Esophagus muscularis mucosa (tissue), 4 donors: ENCODE measurements at regions not wholly inside any gene's neighbourhood (a gene's known extent, or its start where the extent isn't known, plus 50 kb on each side); places are given as distances from the start of the nearest gene placed in this dataset.

Experiments
- DNase-seq: peaks from one replicate; pipeline ENCODE4 v3.0.0-alpha.2; 2017; ENCODE audit errors: extremely low spot score
- H3K27ac ChIP-seq, 4 donors: fragments of 200-600 bp; sonication (generic); replicated peaks in 1 of 4; 1 replicate in 3 of 4; 2 replicates in 1 of 4; pipeline ENCODE4 v1.5.1; 2016 to 2019; ENCODE audit warnings: mild to moderate bottlenecking in 1 of 4
- H3K27me3 ChIP-seq, 4 donors: fragments of 200-600 bp; sonication (generic); one replicate each; pipeline versions ENCODE4 v1.5.1 to v1.6.0; 2016 to 2019
- H3K36me3 ChIP-seq, 4 donors: fragments of 200-600 bp; sonication (generic); one replicate each; pipeline ENCODE4 v1.5.1; 2016 to 2019
- H3K4me1 ChIP-seq, 4 donors: fragments of 200-600 bp; sonication (generic); one replicate each; pipeline ENCODE4 v1.5.1; 2016 to 2019
- H3K4me3 ChIP-seq, 4 donors: fragments of 200-600 bp; sonication (generic); 1 replicate in 2 of 4; 2 replicates in 2 of 4; pipeline ENCODE4 v1.5.1; 2016 to 2019; ENCODE audit warnings: mild to moderate bottlenecking in 4 of 4, moderate library complexity in 1 of 4
- H3K9me3 ChIP-seq, 4 donors: fragments of 200-600 bp; sonication (generic); 1 replicate in 3 of 4; 2 replicates in 1 of 4; pipeline ENCODE4 v1.5.1; 2016 to 2019
- EP300 ChIP-seq: sonication (generic); formaldehyde crosslinking; IDR thresholded peaks from one replicate; pipeline ENCODE4 v1.6.1; 2017; ENCODE audit warnings: antibody characterized with exemption
- POLR2A ChIP-seq: fragments of 450-650 bp; IDR thresholded peaks from one replicate; pipeline ENCODE4 v1.6.1; 2017; ENCODE audit warnings: antibody characterized with exemption, moderate library complexity, mild to moderate bottlenecking, low read depth
- POLR2AphosphoS5 ChIP-seq, 2 donors: sonication (generic); formaldehyde crosslinking; IDR thresholded peaks; one replicate each; pipeline ENCODE4 v1.6.1; 2017; ENCODE audit warnings: antibody characterized with exemption in 2 of 2
- WGBS: methylation state at CpG from one replicate; pipeline ENCODE4 v1.1.5; 2018; 5-methylcytosine and 5-hydroxymethylcytosine counted together
- intact Hi-C: fragments of 100-400 bp; cut with DNase I; formaldehyde crosslinking; loops from one replicate; pipeline ENCODE4 v1.15.1; 2023
- TF ChIP-seq, protein P1 (sequence below), 3 experiments: fragments of 200-600 bp in 2 of 3; fragments of 450-650 bp in 1 of 3; sonication (generic) in 2 of 3; IDR thresholded peaks; one replicate each; pipeline ENCODE4 v1.5.1; 2017 to 2019; ENCODE audit warnings: antibody characterized with exemption in 3 of 3, mild to moderate bottlenecking in 2 of 3, moderate library complexity in 1 of 3

DNA sequence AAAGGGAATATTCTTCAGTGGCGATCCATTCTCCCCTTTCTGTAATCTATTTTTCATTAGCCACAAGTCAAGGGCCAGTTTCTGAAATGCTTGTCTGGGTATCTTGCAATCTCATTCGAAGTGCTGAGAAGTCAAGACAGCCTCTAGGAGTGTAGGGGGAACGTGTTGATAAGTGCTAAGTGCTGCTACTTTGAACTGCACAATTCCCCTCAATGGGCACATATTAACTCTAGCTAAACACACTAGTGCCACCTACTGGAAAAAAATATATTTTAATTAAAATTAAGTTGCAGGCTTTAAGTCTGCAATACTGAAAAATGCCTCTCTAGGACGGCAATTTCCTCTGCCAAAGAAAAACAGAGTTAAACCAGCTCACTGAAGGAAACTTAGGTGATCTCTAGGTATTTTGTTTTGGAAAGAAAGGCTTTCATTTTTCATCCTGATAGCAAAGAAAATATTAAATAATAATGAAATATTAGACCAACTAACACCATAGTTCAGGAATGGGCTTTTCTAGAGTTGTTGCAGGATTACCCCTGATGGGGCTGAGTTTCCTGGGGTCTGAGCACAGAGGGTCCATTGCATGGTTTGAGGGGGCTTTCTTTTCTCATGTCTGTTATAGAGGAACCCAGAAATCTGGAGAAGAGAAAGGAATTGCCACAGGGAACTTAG, 181.9 kb upstream of the KBTBD8 start:
- Histone ChIP-seq H3K36me3 (no peaks in the 10 kb centered on the region), H3K27me3 (no peaks in the 10 kb centered on the region), H3K27ac (no peak overlapping the region), H3K9me3 (no peaks in the 10 kb centered on the region), H3K4me3 (no peak overlapping the region), H3K4me1 (peaks cover 0 to 20% (median 14%) of the 10 kb centered on the region in 4 donors)
- TF ChIP-seq, protein P1, sequence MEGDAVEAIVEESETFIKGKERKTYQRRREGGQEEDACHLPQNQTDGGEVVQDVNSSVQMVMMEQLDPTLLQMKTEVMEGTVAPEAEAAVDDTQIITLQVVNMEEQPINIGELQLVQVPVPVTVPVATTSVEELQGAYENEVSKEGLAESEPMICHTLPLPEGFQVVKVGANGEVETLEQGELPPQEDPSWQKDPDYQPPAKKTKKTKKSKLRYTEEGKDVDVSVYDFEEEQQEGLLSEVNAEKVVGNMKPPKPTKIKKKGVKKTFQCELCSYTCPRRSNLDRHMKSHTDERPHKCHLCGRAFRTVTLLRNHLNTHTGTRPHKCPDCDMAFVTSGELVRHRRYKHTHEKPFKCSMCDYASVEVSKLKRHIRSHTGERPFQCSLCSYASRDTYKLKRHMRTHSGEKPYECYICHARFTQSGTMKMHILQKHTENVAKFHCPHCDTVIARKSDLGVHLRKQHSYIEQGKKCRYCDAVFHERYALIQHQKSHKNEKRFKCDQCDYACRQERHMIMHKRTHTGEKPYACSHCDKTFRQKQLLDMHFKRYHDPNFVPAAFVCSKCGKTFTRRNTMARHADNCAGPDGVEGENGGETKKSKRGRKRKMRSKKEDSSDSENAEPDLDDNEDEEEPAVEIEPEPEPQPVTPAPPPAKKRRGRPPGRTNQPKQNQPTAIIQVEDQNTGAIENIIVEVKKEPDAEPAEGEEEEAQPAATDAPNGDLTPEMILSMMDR (IDR thresholded peaks at IDR 0.05): peak; percentile 64 to 69 (median 65)
- TF ChIP-seq POLR2AphosphoS5 (IDR thresholded peaks at IDR 0.05): no peak
- intact Hi-C loops: loop anchor here (5.0 kb wide), 2 partner anchors 299 to 314 kb away; partner anchors contain the start of gene LRIG1
- no peak for DNase-seq
- WGBS: 20% methylated on average over 4 of the region's 4 CpGs

DNA sequence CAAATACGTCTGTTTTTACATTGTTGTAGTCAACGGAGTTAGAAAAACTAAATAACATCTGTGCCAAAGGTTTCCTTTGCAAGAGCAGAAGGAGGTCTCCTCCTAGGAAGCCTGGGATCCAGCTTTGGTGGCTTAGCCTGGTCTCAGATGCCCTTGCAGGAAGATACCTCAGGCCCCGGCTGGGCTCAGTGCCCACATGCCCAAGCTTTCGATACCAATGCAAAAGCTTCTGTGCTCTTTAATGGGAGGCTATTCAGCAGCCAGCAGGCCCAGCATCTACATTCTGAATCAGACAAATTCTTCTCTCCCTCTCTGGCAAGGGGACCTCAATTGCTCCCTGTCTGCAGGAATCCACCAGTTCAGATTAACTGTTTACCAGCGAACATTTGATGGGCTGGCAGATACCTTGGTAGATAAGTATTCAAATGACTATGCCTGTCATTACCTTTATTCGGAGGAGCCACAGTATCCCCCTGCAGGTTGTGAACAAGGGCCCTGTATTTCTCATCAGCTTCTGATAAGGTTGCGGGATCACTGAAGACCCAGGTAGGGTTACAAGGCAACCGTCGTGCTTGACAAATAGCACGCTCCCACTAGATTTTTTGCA, 180.1 kb upstream of the KBTBD8 start:
- H3K27me3 ChIP-seq: no peaks in the 10 kb centered on the region
- H3K4me1 ChIP-seq: peaks cover 0 to 14% (median 9%) of the 10 kb centered on the region in 4 donors
- no peak overlapping the region for H3K4me3 ChIP-seq
- H3K27ac ChIP-seq: no peak overlapping the region
- H3K9me3 ChIP-seq: no peaks in the 10 kb centered on the region
- intact Hi-C loops: loop anchor here (5.0 kb wide), 2 partner anchors 301 to 316 kb away; partner anchors contain the start of gene LRIG1
- DNase-seq: no peak
- H3K36me3 ChIP-seq: no peaks in the 10 kb centered on the region
- 85% methylated on average over 10 of the region's 10 CpGs for WGBS
- no peak for TF ChIP-seq POLR2A
- TF ChIP-seq POLR2AphosphoS5 (IDR thresholded peaks at IDR 0.05): no peak
- TF ChIP-seq, protein P1 (IDR thresholded peaks at IDR 0.05): no peak

DNA sequence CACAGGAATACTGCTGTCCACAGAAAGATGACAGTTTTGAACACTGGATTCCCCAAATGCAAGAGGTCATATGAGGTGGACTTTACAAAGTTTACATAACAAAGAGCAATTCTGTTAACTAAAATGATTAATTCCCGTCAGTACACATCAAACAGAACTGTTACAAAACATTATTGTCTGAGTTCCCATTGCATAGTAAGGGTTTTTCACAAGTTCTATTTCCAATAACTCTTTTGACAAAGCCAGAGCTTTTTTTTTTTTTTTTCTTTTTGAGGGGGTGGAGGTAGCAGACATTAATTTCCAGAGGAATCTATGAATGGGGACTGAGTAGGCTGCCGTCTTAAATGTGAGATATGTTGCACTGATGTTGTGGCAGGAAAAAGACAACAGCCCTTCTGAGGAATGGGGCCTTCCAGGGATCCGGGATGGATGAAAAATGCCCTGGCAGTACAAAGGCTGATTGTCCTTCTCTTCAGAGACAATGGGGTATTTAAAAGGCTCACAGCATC, 178.1 kb upstream of the KBTBD8 start:
- no peaks in the 10 kb centered on the region for H3K9me3 ChIP-seq
- H3K4me1 ChIP-seq: peaks cover 0 to 14% (median 9%) of the 10 kb centered on the region in 4 donors
- no peak overlapping the region for H3K27ac ChIP-seq
- no peaks in the 10 kb centered on the region for H3K36me3 ChIP-seq
- WGBS: 70% methylated on average over 3 of the region's 3 CpGs
- no peak for DNase-seq
- no peak for TF ChIP-seq POLR2A
- no peak for TF ChIP-seq POLR2AphosphoS5 (IDR thresholded peaks at IDR 0.05)
- H3K27me3 ChIP-seq: no peaks in the 10 kb centered on the region
- H3K4me3 ChIP-seq: no peak overlapping the region
- intact Hi-C loops: loop anchor here (5.0 kb wide), 3 partner anchors 303 to 563 kb away; partner anchors contain the start of gene LRIG1

DNA sequence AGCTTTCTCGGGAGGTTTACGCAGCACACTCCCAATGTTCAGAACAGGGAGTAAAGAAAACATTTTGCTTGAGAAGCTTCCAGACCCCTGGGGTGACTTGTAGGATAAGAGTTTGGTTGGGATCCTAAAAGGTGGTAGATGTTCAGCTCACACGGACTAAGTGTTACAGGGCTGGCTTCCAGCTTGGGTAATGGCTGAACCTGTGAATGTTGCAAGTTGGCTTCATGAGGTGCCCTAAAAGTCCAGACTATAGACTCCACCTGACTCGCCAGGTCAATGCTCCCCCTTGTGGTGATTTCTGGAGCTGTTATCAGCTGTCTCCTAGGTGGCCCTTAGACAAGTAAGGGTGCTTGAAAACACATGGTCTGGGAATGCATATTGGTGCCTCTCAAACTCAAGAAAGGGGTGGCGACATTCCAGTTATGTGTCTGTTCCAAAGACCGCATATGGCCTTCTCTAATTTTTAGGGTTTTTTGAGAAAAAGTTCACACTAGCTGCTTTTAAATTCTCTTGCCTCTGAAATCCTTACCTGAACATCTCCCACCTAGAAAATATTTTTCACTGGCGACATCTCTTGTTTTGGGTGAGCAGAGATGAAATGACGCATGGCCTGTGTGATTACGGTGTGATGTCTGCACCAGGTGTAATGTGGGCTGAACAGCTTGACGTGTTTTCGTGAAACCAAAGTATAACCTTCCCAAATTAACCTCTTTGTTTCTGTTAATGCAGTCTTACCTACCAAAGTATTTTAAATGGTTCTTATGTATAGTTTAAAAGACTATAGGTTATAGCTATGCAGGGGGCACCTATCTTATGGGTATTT, 175.7 kb upstream of the KBTBD8 start:
- no peaks in the 10 kb centered on the region for H3K36me3 ChIP-seq

More for the DNA sequence above, 175.7 kb upstream of the KBTBD8 start:
- H3K27ac ChIP-seq: no peak overlapping the region
- H3K4me1 ChIP-seq: peaks cover 0 to 8% (median 2%) of the 10 kb centered on the region in 4 donors
- no peaks in the 10 kb centered on the region for H3K9me3 ChIP-seq
- TF ChIP-seq EP300 (no peak), POLR2A (no peak), POLR2AphosphoS5 (IDR thresholded peaks at IDR 0.05) (no peak)
- TF ChIP-seq, protein P1 (IDR thresholded peaks at IDR 0.05): peak; percentile 64 to 84 (median 70)
- H3K27me3 ChIP-seq: no peaks in the 10 kb centered on the region
- intact Hi-C loops: loop anchor here (2.0 to 5.0 kb wide), 2 partner anchors 546 to 565 kb away; no protein-coding TSS in a partner anchor
- DNase-seq: no peak
- WGBS: 77% methylated on average over 11 of the region's 11 CpGs
- no peak overlapping the region for H3K4me3 ChIP-seq
